Activated T-cell treated with anti-CD3 and anti-CD28 coated beads for 1 hour (primary cell): ENCODE measurements at regions not wholly inside any gene's neighbourhood (a gene's known extent, or its start where the extent isn't known, plus 50 kb on each side); places are given as distances from the start of the nearest gene placed in this dataset.

Experiments
- DNase-seq: peaks from one replicate; pipeline ENCODE4 v3.0.0-alpha.2; 2020; ENCODE audit warnings: low read depth

DNA sequence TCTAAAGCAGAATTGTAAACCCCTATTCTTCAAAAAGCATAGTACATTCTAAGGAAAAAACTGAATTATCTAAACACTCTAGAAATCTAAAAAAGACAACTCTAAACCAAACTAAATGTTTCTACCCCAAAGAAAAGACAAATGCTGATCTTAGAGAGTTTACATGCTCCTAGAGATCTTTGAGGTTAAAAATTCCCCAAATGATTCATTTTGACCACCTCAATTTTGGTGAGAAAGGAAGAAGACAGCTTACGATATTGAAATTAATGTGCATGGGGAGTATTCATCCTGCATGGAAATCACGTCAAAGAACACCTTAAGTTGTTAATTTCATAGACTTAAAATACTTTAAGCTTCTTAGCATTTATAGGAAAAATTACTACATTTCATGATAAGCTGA lies 377.8 kb upstream of the RUNX1 start:
- no peak for DNase-seq

DNA sequence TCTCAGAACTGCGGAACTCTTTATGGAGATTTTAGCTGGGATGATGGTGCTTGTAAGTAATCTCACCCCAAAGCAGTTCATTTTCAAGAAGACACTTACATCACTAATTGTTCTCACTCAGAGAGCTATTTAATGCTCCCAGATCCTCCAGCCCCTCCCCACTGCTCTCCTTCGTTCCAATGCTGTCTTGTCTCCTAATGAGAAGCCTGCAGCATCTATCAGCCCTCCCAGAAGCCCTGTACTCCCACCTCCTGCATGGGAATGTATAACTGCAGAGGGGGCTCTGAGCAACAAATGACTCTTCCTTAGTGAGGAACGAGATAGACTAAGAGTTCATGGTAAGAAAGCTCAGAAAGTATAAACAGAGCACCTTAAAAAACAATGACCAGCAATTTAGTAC lies 377.4 kb upstream of the RUNX1 start:
- DNase-seq: no peak

DNA sequence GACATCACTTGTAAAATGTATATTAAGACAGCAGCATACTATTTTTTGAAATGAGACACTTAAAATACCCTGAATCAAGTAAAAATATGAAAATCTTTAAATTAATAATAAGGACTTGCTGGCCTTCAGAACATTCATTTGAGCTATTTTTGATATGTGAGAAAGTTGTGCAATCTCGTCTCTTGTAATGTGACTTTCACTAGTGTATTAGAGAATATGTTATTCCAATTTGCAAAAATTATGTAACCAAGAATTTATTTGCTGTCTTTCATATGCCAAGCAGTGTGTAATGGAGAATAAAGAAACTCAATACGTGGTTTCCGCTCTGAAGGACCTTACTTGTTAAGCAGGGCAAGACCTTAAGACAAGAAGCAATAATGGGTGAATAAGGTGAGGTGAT lies 375.0 kb upstream of the RUNX1 start:
- no peak for DNase-seq

DNA sequence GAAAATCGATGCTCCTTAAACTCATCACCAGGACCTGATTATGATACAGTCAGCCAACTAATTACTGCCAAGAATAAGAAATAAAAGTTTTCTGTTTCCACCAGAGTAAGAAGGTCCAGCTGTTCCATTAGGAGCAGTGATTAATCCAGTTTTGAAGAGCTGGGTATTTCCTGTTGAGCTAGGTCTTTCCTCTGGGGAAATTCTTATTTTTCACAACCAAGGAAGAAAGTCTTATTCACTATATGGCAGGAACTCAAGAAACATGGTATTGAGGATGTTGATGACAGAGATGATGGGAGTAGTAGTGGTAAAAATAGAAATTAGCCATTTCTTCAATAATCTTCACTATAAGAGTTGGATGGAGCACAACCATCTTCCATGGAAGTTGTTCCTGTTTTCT lies 374.6 kb upstream of the RUNX1 start:
- no peak for DNase-seq

DNA sequence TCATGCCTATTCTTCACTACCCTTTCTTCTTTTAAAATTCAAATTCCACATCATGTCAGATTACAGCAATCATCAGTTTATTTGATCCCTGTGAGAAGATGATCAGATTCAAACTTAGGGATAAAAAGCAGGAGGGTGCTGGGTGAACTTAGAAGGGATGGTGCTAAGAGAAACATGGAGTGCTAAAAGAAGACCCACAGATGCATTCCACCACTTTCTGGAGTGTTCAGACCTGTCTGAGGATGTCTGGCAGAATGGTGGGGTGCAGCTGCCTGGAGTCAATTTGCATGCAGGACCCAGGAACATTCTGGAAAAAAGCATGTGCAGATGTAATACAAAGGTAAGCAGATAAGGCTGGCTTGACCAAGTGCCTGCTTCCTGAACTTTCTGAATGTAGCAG lies 372.9 kb upstream of the RUNX1 start:
- DNase-seq: no peak

DNA sequence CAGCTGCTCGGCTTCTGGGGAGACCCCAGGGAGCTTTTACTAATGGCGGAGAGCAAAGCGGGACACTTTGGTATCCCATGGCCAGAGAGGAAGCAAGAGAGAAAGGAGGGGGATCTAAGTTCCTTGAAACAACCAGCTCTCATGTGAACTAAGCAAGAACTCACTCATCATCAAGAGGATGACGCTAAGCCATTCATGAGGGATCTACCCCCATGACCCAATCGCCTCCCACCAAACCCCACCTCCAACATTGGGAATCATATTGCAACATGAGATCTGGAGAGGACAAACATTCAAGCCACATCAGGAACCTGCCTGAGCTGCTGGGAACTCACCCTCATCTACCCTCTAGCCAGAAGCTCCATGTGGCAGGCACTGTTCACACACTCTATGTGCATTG lies 372.1 kb upstream of the RUNX1 start:
- DNase-seq: no peak

DNA sequence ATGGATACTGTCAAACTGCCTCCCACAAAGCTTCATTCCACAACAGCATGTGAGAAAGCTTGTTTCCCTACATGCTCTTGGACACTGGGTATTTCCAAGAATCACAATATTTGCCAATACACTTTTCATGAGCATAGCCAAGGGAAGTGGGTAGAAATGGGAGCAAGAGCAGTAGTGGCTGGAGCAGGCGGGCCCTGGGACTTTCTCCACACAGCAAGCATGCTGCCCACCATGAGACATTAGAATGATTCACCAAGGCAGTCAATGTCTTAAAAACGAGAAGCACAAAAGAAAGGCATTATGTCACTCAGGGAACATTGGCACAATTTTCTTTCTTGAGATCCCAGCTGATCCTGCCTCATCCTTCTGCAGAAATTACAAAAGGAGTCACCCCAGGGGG lies 371.6 kb upstream of the RUNX1 start:
- DNase-seq: no peak

DNA sequence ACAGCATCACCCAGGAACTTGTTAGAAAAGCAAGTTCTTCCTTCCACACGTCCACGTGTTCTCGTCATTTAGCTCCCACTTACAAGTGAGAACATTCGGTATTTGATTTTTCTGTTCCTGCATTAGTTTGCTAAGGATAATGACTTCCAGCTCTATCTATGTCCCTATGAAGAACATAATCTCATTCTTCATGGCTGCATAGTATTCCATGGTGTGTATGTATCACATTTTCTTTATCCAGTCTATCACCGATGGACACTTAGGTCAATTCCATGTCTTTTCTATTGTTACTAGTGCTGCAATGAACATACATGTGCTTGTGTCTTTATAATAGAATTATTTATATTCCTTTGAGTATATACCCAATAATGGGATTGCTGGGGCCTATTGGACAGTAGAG lies 368.7 kb upstream of the RUNX1 start:
- no peak for DNase-seq

DNA sequence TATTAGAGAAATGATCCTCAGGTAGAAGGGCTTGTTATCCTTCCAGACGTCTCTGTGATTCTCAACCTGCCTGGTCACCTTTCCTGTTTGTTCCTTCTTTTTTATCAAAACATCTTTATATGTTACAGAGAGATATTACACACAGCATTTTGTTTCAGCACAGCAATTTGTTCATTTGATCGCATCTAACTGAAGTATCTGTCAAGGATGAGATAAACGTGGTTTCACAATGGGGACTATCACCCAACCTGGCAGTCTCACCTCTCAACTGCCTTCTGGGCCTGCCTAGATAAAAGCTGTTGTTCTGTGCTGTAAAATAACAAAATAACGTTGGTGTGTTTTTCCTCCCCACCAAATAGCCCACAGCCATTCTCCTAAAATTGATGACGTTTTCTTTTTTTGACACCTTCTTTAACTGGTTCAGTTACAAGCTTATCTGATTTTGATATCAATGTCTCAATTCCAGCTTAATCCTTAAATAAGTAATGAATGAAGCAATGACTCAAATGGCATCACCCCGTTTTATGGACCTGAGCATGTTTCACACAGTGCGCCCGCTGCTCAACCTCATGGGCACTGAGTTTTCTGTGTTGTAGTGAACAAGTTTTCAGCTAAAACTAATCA lies 367.9 kb upstream of the RUNX1 start:
- DNase-seq: no peak

DNA sequence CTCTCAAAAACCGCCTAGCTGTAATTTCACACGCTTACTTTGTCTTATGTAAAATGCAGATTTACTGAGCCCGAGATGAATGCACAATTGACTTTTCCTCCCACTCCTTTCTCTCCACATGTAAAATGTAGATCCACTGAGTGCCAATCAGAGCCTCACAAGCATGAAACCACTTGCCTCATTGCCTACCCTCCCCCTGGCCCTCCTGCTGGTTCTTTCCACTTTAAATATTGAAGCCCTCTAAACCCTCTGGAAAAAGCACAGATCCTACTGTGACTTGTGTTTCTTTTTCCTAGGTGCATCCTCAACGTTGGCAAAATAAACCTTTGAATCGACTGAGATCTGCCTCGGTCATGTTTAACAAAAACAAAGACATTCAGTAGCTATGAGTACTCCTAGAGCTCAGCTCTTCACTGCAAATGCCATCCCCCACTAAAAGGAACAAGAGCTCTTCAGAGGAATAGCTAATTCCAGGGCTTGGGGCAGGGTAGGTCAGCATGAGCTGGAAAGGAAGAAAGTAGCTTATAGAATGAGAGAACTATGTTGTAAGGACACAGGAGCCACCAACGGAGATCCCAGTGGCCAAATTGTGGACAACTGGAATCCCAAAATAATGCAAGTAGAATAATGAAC lies 365.5 kb upstream of the RUNX1 start:
- DNase-seq: no peak

DNA sequence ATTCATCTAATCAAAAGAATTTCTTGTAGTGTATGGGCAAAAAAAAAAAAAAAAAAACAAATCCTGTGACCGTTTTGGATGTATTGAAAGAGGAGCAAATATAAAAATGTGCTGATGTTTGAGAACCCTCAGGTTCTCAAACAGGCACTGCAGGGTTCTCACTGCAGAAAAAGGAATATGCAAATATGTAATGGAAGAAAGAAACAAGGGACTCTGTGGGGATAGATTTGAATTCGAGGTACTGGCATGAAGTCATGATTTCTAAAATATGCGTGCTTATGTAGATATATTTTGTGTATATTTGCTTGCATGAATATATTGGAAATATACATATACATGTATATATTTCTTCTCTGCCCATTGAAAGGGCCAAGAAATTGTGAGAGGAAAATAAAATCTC lies 365.0 kb upstream of the RUNX1 start:
- no peak for DNase-seq

DNA sequence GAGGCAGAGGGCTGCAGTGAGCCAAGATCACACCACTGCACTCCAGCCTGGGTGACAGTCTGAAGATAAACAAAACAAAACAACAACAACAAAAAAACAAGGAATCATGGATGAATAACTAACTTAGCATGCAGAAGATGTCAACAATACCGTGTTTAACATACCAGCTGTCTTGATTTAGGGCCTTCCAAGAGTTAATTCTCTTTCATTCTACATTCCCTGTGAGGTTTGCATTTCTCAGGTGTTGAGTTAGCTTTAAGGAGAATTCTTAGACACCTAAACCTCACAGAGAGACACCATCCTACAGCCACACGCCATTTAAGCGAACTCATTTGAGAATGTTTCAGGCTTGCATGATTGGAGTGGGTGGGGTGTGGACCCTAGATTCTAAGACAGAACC lies 363.1 kb upstream of the RUNX1 start:
- DNase-seq: no peak

DNA sequence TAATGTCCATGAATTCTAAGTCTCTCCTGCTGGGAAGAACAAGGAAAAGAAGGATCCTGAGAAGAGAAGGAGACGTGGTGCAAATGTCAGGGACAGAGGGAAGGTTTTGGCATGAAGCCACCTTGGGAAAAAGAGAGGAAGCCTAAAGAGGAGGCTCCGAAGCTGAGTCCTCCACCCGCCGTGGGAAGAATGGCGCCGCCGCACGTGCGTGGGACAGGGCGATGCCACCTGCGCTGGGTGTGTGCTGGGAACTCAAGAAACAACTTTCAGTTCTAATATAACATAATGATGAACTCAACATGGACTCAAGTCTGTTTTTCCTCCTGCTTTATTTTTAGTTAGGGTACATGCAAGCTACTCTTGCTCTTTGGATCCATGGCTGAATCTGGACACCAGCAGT lies 362.3 kb upstream of the RUNX1 start:
- DNase-seq: no peak

DNA sequence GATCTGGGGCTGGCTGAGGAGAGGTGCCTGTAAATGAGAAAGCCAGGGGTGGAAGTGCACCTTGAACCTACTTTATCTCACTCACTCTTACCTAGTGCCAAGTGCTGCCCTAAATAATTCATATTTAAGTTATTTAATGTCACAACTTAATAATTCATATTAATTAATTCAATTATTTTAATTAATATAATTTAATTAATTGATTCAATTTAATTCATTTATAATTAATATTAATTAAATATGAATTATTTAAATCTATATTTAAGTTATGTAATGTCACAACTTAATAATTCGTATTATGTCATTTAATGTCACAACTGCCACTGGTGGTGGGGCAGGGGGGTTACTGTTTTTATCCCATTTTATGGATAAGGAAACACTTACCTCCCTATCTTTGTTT lies 361.6 kb upstream of the RUNX1 start:
- no peak for DNase-seq

DNA sequence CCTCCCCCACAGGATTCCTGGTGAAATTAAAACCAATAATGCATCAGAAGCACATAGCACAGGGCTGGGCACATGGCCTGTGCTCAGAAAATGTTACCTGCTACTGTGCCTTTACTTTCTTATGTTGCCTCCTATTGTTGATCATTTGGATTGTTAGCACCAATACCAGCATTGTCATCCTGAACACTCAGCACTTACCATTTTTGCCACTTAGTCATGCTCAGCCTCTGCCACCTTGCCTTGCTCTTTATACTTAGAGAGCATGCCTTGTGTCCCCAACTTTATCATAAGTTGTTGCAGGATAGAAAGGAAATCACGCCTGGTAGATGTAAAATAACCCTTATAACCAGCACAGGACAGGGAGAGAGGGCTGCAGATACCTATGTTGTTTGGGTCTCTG lies 361.0 kb upstream of the RUNX1 start:
- no peak for DNase-seq

DNA sequence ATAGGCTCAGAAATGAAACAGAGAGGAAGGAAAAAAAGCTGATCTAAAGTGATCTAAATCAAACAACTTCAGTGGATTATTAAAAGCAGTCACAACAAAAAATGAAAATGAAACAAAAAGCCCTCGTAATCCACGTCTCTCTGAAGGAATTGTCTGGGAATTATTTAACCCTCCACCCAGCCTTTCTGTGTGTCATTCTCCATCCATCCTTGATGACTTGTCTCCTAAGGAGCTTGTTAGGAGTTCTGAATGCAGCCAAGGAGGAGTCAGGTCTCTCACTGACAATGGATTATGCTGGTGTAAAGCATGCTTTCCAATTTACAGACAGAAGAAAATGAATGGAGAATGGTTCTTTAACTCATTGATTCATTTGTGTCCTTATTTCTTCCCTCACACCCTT lies 359.3 kb upstream of the RUNX1 start:
- no peak for DNase-seq

DNA sequence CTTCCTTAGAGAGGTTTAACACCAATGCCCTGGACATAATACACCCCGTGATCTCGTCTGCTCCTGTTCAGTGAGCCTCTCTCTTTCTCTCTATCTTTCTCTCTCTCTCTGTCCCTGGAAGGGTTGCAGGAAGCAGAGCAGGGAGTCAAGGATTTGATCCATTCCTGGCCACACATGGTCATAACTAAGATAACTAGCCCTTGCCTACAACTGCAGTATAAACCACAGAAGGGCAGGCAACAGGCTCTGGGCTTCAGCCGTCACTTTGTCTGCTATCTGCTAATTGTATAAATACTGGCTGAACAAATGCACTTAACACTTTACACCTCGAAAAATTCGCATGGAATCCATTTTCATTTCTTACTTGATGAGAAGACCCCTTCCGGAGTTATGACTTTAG lies 357.5 kb upstream of the RUNX1 start:
- DNase-seq: no peak

DNA sequence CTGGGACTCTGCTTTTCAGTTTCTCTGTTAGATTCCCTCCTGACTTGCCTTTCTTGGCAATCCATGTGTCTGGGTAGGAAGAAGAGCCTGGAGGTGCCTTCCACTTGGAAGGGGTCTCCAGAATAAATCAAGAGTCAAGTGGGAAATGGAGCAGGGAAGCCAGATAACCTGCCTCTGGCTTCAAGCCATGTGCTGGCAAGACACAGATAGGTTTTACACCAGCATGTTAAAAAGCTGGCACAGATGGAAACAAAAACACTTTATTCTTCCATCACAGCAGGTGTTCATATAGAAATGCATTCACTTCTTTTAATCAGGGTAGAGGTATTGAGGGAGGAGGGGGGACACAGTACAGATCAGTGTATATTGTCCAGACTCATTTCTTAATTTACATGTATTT lies 356.9 kb upstream of the RUNX1 start:
- DNase-seq: no peak

DNA sequence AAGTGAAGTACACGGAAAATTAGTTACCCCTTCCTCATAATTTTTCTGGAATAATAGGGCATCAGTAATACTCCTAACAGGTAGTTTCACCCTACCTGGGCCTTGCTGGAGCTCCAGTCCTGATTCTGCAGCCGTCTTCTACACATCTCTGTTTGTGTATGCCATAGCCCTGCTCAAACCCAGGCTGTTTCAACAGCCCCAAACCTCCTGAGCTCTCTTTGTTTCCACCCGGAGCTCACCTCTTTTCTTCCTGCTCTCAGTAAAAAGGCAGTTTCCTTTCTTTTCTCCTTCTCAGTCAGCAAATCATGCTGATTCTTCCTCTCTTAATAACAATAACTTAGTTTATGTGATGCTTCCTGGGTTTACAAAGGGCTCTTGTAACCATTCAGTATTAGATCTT lies 355.1 kb upstream of the RUNX1 start:
- no peak for DNase-seq

DNA sequence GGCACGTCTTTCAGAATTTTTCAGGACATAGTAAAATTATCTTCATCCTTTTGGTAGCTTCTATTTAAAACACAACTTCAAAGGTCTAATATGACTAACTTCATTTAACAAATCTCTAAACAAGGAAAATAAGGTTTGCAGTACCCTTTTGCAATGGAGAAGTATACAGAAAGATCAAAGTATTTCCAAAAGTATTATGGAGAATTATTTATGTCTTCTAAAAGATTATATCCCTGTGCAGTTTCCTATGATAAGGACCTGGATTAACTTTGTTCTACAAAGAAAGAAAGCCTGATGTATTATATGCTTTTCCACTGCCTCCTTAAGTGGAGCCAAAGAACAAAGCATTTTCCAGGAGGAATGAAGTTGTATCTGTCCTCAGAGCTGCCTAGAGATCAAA lies 353.0 kb upstream of the RUNX1 start:
- no peak for DNase-seq

DNA sequence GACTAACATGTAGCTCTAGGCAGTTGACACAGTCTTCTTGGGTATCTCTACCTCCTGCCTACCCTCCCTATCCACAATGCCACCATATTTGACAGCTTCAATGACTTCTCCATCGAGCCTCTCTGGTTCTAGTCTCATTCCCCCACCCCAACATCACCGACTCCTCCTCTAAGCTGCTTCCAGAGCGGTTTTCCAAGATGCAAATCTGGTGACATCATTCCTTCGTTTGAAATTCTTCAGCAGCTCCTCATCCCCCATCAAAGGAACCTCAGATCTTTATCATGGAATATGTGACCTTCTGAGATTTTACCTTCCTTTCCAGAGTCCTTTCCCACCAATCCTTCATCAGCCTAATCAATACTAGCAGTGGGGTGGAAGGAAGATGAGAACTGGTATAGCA lies 352.4 kb upstream of the RUNX1 start:
- DNase-seq: no peak

DNA sequence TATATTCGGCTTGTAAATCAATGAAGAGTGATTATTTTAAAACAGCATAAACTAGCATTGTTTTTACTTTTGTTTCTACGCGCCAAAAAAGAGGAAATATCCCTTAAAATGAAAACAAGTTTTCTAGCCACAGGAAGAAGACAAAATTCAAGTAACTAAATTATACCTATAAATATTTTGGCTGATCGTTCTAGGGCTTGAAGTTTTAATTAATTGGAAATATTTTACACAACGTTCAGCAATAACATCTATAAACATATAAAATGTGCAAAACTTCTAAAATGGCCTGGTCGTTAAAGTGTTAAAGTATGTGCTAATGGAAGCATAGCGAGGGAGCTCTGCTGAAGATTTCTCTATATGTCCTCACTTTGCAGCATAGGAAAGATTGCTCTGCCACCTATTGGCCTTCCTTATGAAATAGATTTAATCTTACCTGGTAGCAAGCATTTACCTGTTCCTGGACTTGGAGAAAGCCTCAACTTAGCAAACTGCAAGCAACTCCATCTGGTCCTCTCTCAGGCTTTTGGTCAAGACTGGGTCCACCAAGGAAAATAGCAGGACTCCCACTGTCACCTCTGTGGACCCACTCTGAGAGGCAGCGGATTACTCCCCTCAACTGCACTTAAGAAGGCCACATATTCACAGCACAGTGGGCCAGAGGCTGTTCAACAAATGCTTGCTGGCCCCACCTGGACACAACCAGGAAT lies 351.3 kb upstream of the RUNX1 start:
- no peak for DNase-seq

DNA sequence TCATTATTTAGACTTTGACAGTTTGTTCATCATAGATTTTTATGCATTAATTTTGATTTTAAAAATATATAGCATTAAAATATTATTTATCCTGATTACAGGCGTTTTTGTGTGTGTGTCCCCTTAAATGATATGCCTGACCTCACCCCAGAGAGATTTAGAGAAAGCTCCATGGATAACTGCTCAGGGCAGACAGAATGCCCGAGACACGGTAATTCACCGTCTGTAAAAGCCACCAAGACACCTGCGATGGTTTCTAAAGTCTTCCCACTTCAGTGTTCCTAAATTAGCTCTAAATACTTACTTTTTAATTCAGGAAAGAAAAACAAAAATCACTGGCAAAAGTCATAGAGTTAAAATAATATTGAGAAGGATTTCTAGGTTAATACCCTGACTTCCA lies 350.6 kb upstream of the RUNX1 start:
- DNase-seq: no peak

DNA sequence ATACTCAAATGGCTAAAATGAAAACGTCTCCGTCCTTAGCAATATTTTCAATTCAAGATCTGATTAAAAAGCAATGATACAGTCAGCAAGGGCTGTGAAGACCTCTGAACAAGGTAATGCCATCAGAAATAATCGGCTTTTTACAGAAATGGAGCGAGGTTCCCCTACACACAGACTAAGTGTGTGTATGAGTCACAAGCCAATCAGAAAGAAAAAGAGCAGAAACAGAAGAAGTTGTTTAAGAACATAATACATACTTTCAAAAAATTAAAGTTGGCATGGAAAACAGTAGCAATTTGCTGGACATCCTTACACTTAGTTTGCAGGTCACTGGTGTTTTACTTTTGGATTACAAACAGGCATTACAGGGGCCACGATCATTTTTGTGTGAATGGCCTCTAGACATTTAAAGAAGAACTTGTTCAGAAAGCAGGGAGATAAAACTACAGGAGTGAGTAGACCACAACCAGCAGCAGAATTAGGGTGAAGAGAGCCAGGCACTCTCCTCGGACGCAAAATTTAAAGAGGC lies 350.0 kb upstream of the RUNX1 start:
- DNase-seq: no peak
